C4-2B (cell line): ENCODE measurements at regions not wholly inside any gene's neighbourhood (a gene's known extent, or its start where the extent isn't known, plus 50 kb on each side); places are given as distances from the start of the nearest gene placed in this dataset.

Experiments
- ZFX ChIP-seq: fragments of 450-650 bp; IDR thresholded peaks from 2 replicates; pipeline ENCODE4 v1.6.1; 2017
- TF ChIP-seq, protein P1 (sequence below): fragments of 450-650 bp; conservative IDR thresholded peaks from 2 replicates; pipeline ENCODE4 v1.5.1; 2017; ENCODE audit warnings: mild to moderate bottlenecking

DNA sequence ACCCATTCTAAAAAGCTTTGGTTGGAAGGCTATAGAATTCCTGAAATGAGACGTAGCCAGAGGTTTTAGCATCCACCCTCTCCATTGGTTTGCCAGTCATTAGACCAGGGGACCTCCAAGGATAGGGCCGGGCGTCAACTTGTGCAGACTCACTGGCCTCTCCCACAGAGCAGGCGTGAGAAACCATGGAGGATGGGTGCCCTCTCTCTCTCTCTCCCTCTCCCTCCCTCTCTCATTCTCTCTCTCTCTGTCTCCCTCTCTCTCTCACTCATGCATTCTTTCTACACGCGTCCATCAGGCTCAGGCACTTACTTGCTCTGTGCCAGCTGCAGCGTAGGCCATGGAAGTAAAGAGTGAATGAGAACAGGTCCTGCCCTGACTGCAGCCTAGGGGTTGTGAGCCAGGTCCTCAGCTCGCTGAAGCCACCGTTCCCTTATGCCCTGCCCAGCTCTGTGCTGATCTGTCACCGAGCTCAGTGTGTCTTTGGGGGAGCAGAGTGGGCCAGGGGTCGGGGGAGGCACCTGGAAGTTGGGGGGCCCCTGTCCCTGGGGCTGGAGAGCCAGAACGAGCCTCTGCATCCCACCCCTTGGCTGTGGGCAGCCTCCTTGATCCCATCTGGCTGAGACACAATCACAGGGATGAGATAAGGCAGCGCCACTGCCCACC lies 304.4 kb upstream of the HS6ST1 start:
- TF ChIP-seq, protein P1, sequence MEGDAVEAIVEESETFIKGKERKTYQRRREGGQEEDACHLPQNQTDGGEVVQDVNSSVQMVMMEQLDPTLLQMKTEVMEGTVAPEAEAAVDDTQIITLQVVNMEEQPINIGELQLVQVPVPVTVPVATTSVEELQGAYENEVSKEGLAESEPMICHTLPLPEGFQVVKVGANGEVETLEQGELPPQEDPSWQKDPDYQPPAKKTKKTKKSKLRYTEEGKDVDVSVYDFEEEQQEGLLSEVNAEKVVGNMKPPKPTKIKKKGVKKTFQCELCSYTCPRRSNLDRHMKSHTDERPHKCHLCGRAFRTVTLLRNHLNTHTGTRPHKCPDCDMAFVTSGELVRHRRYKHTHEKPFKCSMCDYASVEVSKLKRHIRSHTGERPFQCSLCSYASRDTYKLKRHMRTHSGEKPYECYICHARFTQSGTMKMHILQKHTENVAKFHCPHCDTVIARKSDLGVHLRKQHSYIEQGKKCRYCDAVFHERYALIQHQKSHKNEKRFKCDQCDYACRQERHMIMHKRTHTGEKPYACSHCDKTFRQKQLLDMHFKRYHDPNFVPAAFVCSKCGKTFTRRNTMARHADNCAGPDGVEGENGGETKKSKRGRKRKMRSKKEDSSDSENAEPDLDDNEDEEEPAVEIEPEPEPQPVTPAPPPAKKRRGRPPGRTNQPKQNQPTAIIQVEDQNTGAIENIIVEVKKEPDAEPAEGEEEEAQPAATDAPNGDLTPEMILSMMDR: no peak
- TF ChIP-seq ZFX: no peak
